ENCODE measurements at regions not wholly inside any gene's neighbourhood (a gene's known extent, or its start where the extent isn't known, plus 50 kb on each side); places are given as distances from the start of the nearest gene placed in this dataset.
A peak's percentile ranks its signal among the peaks of the same experiment; 100 is the strongest.

GRCh38 chr2:144048631-144049060 is 471.3 kb downstream of the ZEB2 start (continued):
- peak; percentile 24; the same call in 1 of the 2 replicates for TF ChIP-seq MGA (IDR thresholded peaks at IDR 0.05)
- TF ChIP-seq STAT5A (IDR thresholded peaks at IDR 0.05; ENCODE audit: borderline replicate concordance, low read length), result peak; percentile 48; the same call in 1 of the 2 replicates
- TF ChIP-seq ZNF384 (IDR thresholded peaks at IDR 0.05; ENCODE audit: low read depth, low read length), result no peak
- no peak for TF ChIP-seq GMEB1 (CRISPR knock-in tag; IDR thresholded peaks at IDR 0.05)
- peak; percentile 44; the same call in 1 of the 2 replicates for TF ChIP-seq TAL1 (IDR thresholded peaks at IDR 0.05)
- peak; percentile 33; the same call in 1 of the 2 replicates for TF ChIP-seq RNF2 (IDR thresholded peaks at IDR 0.05)
- TF ChIP-seq ZNF184 (CRISPR knock-in tag; IDR thresholded peaks at IDR 0.05), result no peak
- TF ChIP-seq NCOA2 (IDR thresholded peaks at IDR 0.05; ENCODE audit: partially characterized antibody in 2 of 2), result no peak
- peak in 1 of 2 experiments; percentile 90; a peak in 2 of 4 replicates for TF ChIP-seq MAZ (CRISPR knock-in tag; conservative IDR thresholded peaks at IDR 0.05 in 1 of 2, IDR thresholded peaks at IDR 0.05 in 1 of 2)
- no peak for TF ChIP-seq ZNF551 (CRISPR knock-in tag; IDR thresholded peaks at IDR 0.05)
- TF ChIP-seq SMAD1 (IDR thresholded peaks at IDR 0.05; ENCODE audit: low read depth, low read length, partially characterized antibody), result no peak
- no peak for TF ChIP-seq ZNF592 (IDR thresholded peaks at IDR 0.05)
